Activated B cell treated with CpG ODN at 0.5 μM for 24 hours (primary cell): ENCODE measurements at regions not wholly inside any gene's neighbourhood (a gene's known extent, or its start where the extent isn't known, plus 50 kb on each side); places are given as distances from the start of the nearest gene placed in this dataset.

Source experiments
- ATAC-seq: fragments of 200-7000 bp; cut with Tn5 transposase; one replicate; pipeline ENCODE4 v1.10.0; 2021; ENCODE audit warnings: low read depth, mild to moderate bottlenecking, moderate library complexity
- CTCF ChIA-PET: fragments of 350-600 bp; sonication (Branson Sonifier 250); formaldehyde crosslinking; loops from one replicate; lab custom pipeline; 2021; ENCODE audit warnings: antibody characterized with exemption; lab: Charles Lee
- POLR2A ChIA-PET: fragments of 350-600 bp; sonication (Branson Sonifier 250); formaldehyde crosslinking; loops from one replicate; lab custom pipeline; 2021; ENCODE audit warnings: antibody characterized with exemption; lab: Charles Lee
- DNase-seq: peaks from one replicate; pipeline ENCODE4 v3.0.0; 2022
- H3K27ac Mint-ChIP-seq: one replicate; pipeline ENCODE4 v1.8.0; 2020; ENCODE audit warnings: mixed read lengths
- H3K27me3 Mint-ChIP-seq: one replicate; pipeline ENCODE4 v1.8.0; 2021; ENCODE audit warnings: mixed read lengths
- H3K36me3 Mint-ChIP-seq: one replicate; pipeline ENCODE4 v1.8.0; 2021; ENCODE audit warnings: low read depth, mixed read lengths
- H3K4me1 Mint-ChIP-seq: one replicate; pipeline ENCODE4 v1.8.0; 2021; ENCODE audit warnings: mixed read lengths
- H3K4me3 Mint-ChIP-seq: one replicate; pipeline ENCODE4 v1.8.0; 2020; ENCODE audit warnings: mild to moderate bottlenecking, mixed read lengths
- H3K9me3 Mint-ChIP-seq: one replicate; pipeline ENCODE4 v1.8.0; 2020; ENCODE audit warnings: mixed read lengths
- intact Hi-C: fragments of 100-400 bp; cut with micrococcal nuclease; formaldehyde crosslinking; loops from one replicate; pipeline ENCODE4 v1.15.1; 2024
- TF ChIP-seq, protein P1 (sequence below): fragments of 200-600 bp; IDR thresholded peaks from one replicate; pipeline ENCODE4 v1.8.0; 2022; ENCODE audit warnings: antibody characterized with exemption, mild to moderate bottlenecking

DNA sequence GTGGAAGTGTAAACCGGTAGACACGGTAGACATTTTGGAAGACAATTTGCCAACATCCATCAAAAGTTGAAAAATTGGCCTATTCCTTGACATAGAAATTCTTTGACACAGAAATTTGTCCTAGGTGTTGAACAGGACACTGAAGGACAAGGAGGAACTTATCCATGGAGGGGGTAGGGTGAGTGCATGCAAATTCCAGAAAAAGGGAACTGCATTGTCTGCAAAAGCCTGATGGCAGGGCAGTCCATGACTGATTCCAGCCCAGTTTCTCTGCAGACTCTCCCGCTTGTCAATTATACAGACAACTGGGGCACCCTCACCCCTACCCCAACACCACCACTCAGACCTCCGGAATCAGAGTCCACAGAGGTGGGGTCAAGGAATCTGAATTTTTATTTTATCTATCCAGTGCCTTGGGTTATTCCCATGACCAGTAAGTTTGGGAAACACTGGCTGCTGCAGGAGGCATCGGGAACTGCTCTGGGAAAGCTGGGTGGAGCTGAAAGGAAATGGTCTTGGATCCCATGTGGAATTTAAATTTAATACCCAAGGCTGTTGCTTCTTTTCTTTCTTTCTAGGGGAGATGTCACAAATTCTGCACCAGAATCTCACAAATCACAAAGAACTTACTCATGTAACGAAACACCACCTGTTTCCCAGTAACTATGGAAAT is 103.3 kb upstream of the SLC45A1 start:
- Mint-ChIP-seq H3K9me3 (no peaks in the 10 kb centered on the region), H3K27me3 (peaks cover 55% of the 10 kb centered on the region), H3K27ac (no peak overlapping the region), H3K4me1 (peaks cover 4% of the 10 kb centered on the region), H3K36me3 (no peaks in the 10 kb centered on the region), H3K4me3 (no peak overlapping the region)
- intact Hi-C loops = no loop called here
- TF ChIP-seq, protein P1, sequence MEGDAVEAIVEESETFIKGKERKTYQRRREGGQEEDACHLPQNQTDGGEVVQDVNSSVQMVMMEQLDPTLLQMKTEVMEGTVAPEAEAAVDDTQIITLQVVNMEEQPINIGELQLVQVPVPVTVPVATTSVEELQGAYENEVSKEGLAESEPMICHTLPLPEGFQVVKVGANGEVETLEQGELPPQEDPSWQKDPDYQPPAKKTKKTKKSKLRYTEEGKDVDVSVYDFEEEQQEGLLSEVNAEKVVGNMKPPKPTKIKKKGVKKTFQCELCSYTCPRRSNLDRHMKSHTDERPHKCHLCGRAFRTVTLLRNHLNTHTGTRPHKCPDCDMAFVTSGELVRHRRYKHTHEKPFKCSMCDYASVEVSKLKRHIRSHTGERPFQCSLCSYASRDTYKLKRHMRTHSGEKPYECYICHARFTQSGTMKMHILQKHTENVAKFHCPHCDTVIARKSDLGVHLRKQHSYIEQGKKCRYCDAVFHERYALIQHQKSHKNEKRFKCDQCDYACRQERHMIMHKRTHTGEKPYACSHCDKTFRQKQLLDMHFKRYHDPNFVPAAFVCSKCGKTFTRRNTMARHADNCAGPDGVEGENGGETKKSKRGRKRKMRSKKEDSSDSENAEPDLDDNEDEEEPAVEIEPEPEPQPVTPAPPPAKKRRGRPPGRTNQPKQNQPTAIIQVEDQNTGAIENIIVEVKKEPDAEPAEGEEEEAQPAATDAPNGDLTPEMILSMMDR = no peak
- CTCF ChIA-PET = no interaction called here
- POLR2A ChIA-PET = no interaction called here
- no peak for ATAC-seq
- no peak for DNase-seq

DNA sequence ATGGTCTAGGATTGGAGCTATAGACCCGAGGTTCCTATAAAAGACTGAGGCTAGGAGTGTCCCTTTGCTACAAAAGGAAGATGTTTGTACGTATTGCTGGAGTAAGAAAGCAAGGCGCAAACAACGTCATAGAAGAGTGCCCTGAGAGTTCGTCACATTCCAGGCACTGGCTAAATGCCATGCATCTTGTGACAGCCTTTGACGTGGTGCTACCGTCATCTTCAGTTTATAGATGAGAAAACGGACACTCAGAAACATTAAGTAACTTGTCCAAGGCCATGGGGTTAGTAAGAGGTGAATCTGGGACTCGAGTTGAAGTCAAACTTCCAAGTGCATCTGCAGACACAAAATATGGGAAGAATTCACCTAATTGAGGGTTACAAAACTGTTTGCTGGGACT is 104.2 kb upstream of the SLC45A1 start:
- DNase-seq (no peak), ATAC-seq (no peak)
- CTCF ChIA-PET = no interaction called here
- peaks cover 53% of the 10 kb centered on the region for H3K27me3 Mint-ChIP-seq
- POLR2A ChIA-PET = no interaction called here
- intact Hi-C loops = no loop called here
- H3K36me3 Mint-ChIP-seq = no peaks in the 10 kb centered on the region
- no peak overlapping the region for H3K4me3 Mint-ChIP-seq
- no peaks in the 10 kb centered on the region for H3K9me3 Mint-ChIP-seq
- H3K4me1 Mint-ChIP-seq = peaks cover 4% of the 10 kb centered on the region
- TF ChIP-seq, protein P1 = no peak
- H3K27ac Mint-ChIP-seq = no peak overlapping the region

DNA sequence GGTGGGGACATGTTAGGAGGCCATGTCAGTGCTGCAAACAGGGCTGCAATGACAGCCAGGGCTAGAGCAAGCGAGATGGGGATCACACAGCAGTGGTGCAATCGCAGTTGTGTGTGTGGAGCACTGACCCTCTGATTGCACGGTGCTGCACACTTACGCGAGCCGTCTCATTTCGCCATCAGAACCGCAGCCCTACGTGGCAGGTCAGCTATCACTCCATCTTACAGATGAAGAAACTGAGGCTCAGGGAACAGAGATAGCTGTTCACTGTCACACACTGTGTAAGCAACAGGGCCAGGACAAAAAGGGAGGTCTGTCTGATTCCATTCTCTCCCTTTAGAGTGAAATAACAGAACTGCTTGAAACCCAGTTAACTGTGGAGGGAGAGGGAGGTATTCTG is 104.8 kb upstream of the SLC45A1 start:
- TF ChIP-seq, protein P1 = no peak
- DNase-seq (no peak), ATAC-seq (no peak)
- peaks cover 48% of the 10 kb centered on the region for H3K27me3 Mint-ChIP-seq
- ChIA-PET CTCF (no interaction called here), POLR2A (no interaction called here)
- intact Hi-C loops = no loop called here
- H3K9me3 Mint-ChIP-seq = no peaks in the 10 kb centered on the region
- H3K4me3 Mint-ChIP-seq = no peak overlapping the region
- no peak overlapping the region for H3K27ac Mint-ChIP-seq
- no peaks in the 10 kb centered on the region for H3K36me3 Mint-ChIP-seq
- peaks cover 4% of the 10 kb centered on the region for H3K4me1 Mint-ChIP-seq

DNA sequence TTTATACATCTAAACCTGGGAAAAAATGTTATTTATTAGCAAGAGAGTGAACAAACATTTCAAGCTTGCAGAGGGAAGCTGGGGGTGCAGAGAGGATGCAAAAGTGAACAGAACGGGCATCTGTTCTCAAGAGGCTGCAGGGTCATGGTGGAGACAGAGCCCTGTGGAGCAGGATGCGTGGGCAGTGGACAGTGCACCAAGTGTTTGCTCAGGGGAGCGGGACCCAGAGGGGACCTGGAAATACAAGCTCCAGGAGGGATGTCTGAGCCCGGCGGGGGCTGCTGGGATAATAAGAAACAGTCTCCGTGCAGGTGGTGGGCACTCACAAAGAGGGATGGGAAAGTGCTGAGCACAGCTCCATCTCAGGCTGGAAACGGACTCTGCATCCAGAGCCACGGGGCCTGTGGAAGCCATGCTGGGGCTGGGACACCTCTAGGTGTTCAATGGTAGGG is 105.3 kb upstream of the SLC45A1 start:
- CTCF ChIA-PET = no interaction called here
- intact Hi-C loops = no loop called here

DNA sequence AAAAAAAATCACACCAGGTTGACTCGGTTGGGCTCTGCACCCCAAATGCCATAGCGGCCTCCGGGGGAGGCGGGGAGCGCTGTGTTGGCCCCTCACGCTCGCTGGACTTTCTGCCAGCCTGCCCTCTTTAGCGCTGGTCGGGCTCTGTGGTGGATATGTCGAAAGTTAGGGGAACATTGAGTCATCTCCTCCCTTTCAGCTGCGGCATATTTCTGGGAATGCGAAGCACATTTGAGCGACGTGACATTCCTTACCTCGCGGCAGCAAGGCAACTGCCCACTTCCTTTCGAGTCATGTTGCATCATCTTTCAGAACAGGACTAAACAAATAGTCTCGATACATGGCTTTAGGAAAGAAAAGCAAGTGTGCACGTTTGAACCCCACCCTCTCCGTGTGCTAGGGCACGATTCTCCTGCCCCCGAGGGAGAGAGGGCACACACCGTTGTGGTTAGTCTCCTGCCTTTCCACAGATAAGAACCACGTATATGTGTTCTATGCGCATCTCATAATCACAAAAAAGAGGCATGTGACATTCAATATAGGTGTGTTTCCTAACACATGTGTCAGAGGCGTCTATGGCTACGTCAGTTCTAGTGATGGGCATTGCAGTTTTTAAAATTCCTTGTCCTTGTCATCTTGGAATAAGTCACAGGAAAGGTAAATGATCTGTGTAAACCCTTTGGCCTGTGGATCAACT is 105.9 kb upstream of the SLC45A1 start:
- H3K4me3 Mint-ChIP-seq = no peak overlapping the region
- CTCF ChIA-PET = no interaction called here

More for the DNA sequence above, 105.3 kb upstream of the SLC45A1 start:
- Mint-ChIP-seq H3K4me3 (no peak overlapping the region), H3K27ac (no peak overlapping the region), H3K27me3 (peaks cover 43% of the 10 kb centered on the region), H3K4me1 (peaks cover 4% of the 10 kb centered on the region), H3K9me3 (no peaks in the 10 kb centered on the region), H3K36me3 (no peaks in the 10 kb centered on the region)
- ATAC-seq = no peak
- POLR2A ChIA-PET = no interaction called here
- DNase-seq = no peak
- TF ChIP-seq, protein P1 = no peak

More for the DNA sequence above, 105.9 kb upstream of the SLC45A1 start:
- no peaks in the 10 kb centered on the region for H3K9me3 Mint-ChIP-seq
- ATAC-seq = no peak
- H3K27ac Mint-ChIP-seq = no peak overlapping the region
- POLR2A ChIA-PET = no interaction called here
- H3K27me3 Mint-ChIP-seq = peaks cover 46% of the 10 kb centered on the region
- DNase-seq = no peak
- TF ChIP-seq, protein P1 = no peak
- peaks cover 4% of the 10 kb centered on the region for H3K4me1 Mint-ChIP-seq
- intact Hi-C loops = no loop called here
- no peaks in the 10 kb centered on the region for H3K36me3 Mint-ChIP-seq
